HepG2 (cell line): ENCODE measurements at regions not wholly inside any gene's neighbourhood (a gene's known extent, or its start where the extent isn't known, plus 50 kb on each side); places are given as distances from the start of the nearest gene placed in this dataset.

Experiments used
- ATAC-seq: fragments of 200-7000 bp; cut with Tn5 transposase; 3 replicates; pipeline ENCODE4 v1.9.1; 2020; ENCODE audit warnings: mild to moderate bottlenecking, moderate library complexity
- BruUV-seq: library from RNA; stranded (reverse); fragments of 400-500 nt; replicated peaks from 2 replicates; lab custom pipeline; 2021; lab: Mats Ljungman, UMichigan
- CTCF ChIA-PET: fragments of 300-600 bp; formaldehyde crosslinking; extraction: SDS; loops from one replicate; lab custom pipeline; 2021; ENCODE audit warnings: low total read pairs, inconsistent platforms, low intra/inter-chr PET ratio; lab: Yijun Ruan, JAX
- POLR2A ChIA-PET: fragments of 350-600 bp; sonication (Branson Sonifier 250); formaldehyde crosslinking; loops from one replicate; lab custom pipeline; 2020; ENCODE audit warnings: antibody characterized with exemption, inconsistent platforms; lab: Yijun Ruan, JAX
- DNase-seq: peaks from one replicate; pipeline ENCODE4 v3.0.0-alpha.2; 2015; ENCODE audit warnings: low spot score
- FAIRE-seq: peaks from 3 replicates; lab custom pipeline; 2011; peaks lifted over from hg19 to GRCh38; lab: Jason Lieb, UNC
- H2AFZ ChIP-seq: one replicate; pipeline ENCODE4 v1.6.1; 2011; ENCODE audit warnings: low read length, inconsistent platforms
- H3K27ac ChIP-seq: fragments of 300-600 bp; 3 replicates; pipeline ENCODE4 v1.8.0; 2011; ENCODE audit warnings: mixed run types, mild to moderate bottlenecking, mixed read lengths, low read length, inconsistent platforms; ENCODE audit not compliant: insufficient read depth; ENCODE audit errors: extremely low read length
- H3K27me3 ChIP-seq, 2 experiments: fragments of 200-600 bp in 1 of 2; 2 replicates in 1 of 2; 3 replicates in 1 of 2; pipeline versions ENCODE4 v1.6.0 to v1.8.0; 2011; ENCODE audit warnings: low read length in 2 of 2, mild to moderate bottlenecking in 2 of 2, moderate library complexity in 2 of 2, inconsistent platforms in 1 of 2; ENCODE audit not compliant: insufficient read depth in 2 of 2, control insufficient read depth in 1 of 2
- H3K36me3 ChIP-seq, 2 experiments: fragments of 200-600 bp in 1 of 2; replicated peaks in 1 of 2; 2 replicates in 1 of 2; 3 replicates in 1 of 2; pipeline versions ENCODE4 v1.5.1 to v1.8.0; 2011; ENCODE audit warnings: low read length in 2 of 2, inconsistent platforms in 1 of 2; ENCODE audit not compliant: insufficient read depth in 2 of 2, control insufficient read depth in 1 of 2
- H3K4me1 ChIP-seq: 2 replicates; pipeline ENCODE4 v1.5.1; 2012; ENCODE audit warnings: low read length, inconsistent platforms; ENCODE audit not compliant: insufficient read depth
- H3K4me2 ChIP-seq: 2 replicates; pipeline ENCODE4 v1.6.0; 2011; ENCODE audit warnings: low read depth, low read length, inconsistent platforms
- H3K4me3 ChIP-seq, 3 experiments: fragments of 200-600 bp in 1 of 3; sonication (generic), shearing (Covaris generic) in 1 of 3; replicated peaks in 1 of 3; 2 replicates each; pipeline ENCODE4 v1.5.1; 2011 to 2016; ENCODE audit warnings: low read length in 3 of 3, inconsistent platforms in 2 of 3, low read depth in 2 of 3, mild to moderate bottlenecking in 2 of 3, control low read depth in 1 of 3, mixed read lengths in 1 of 3; ENCODE audit not compliant: insufficient read depth in 1 of 3
- H3K79me2 ChIP-seq: one replicate; pipeline ENCODE4 v1.6.1; 2011; ENCODE audit warnings: low read length, inconsistent platforms; ENCODE audit not compliant: insufficient read depth
- H3K9ac ChIP-seq: 2 replicates; pipeline ENCODE4 v1.6.0; 2011; ENCODE audit warnings: mild to moderate bottlenecking, low read depth, low read length, inconsistent platforms; ENCODE audit not compliant: insufficient read depth
- H3K9me3 ChIP-seq: 2 replicates; pipeline ENCODE4 v1.5.1; 2012; ENCODE audit warnings: mild to moderate bottlenecking, low read length
- H4K20me1 ChIP-seq: 2 replicates; pipeline ENCODE4 v1.6.0; 2011; ENCODE audit warnings: inconsistent platforms, mild to moderate bottlenecking, low read length, moderate library complexity; ENCODE audit not compliant: insufficient read depth
- ATF7 ChIP-seq, 2 experiments: fragments of 450-650 bp in 1 of 2; sonication (generic) in 1 of 2; formaldehyde crosslinking in 1 of 2; IDR thresholded peaks; 2 replicates each; pipeline versions ENCODE4 v1.4.0 to v1.6.1; 2016 to 2020; ENCODE audit warnings: antibody characterized with exemption in 1 of 2, mild to moderate bottlenecking in 1 of 2, missing genetic modification reagents in 1 of 2
- HMGA1 ChIP-seq: sonication (generic); formaldehyde crosslinking; conservative IDR thresholded peaks from 2 replicates; pipeline ENCODE4 v1.4.0; 2020; ENCODE audit warnings: missing genetic modification reagents
- KDM4B ChIP-seq: sonication (generic); formaldehyde crosslinking; IDR thresholded peaks from 2 replicates; pipeline ENCODE4 v1.4.0; 2020; ENCODE audit warnings: missing genetic modification reagents
- SNAPC2 ChIP-seq: sonication (generic); formaldehyde crosslinking; IDR thresholded peaks from 2 replicates; pipeline ENCODE4 v1.8.1; 2022; ENCODE audit warnings: mild to moderate bottlenecking, missing genetic modification reagents
- ZNF274 ChIP-seq: sonication (generic); formaldehyde crosslinking; IDR thresholded peaks from 2 replicates; pipeline ENCODE4 v1.5.1; 2020; ENCODE audit warnings: mild to moderate bottlenecking, missing genetic modification reagents
- ZSCAN21 ChIP-seq: sonication (generic); formaldehyde crosslinking; IDR thresholded peaks from 2 replicates; pipeline ENCODE4 v1.8.0; 2022; ENCODE audit warnings: mild to moderate bottlenecking, missing genetic modification reagents, moderate library complexity, borderline replicate concordance
- ZSCAN25 ChIP-seq: sonication (generic); formaldehyde crosslinking; IDR thresholded peaks from 2 replicates; pipeline ENCODE4 v1.8.0; 2022; ENCODE audit warnings: mild to moderate bottlenecking, missing genetic modification reagents
- WGBS: methylation state at CpG from one replicate; pipeline ENCODE4 v1.1.6; 2017; ENCODE audit warnings: low lambda C conversion rate; 5-methylcytosine and 5-hydroxymethylcytosine counted together
- in situ Hi-C: cut with HindIII; loops from 2 replicates; pipeline ENCODE4 v1.10.0; 2017; ENCODE audit warnings: low pct_unique_long_range_greater_than_20kb; ENCODE audit not compliant: extremely low pct_ligation_motif_present
- intact Hi-C: fragments of 100-400 bp; cut with micrococcal nuclease; formaldehyde crosslinking; loops from one replicate; pipeline ENCODE4 v1.10.0; 2022; ENCODE audit not compliant: unreplicated experiment
- TF ChIP-seq, protein P1 (sequence below): sonication (generic); formaldehyde crosslinking; IDR thresholded peaks from 2 replicates; pipeline ENCODE4 v1.4.0; 2020; ENCODE audit warnings: missing genetic modification reagents
- TF ChIP-seq, protein P2 (sequence below): sonication (generic); formaldehyde crosslinking; conservative IDR thresholded peaks from 2 replicates; pipeline ENCODE4 v1.4.0; 2020; ENCODE audit warnings: missing genetic modification reagents

DNA sequence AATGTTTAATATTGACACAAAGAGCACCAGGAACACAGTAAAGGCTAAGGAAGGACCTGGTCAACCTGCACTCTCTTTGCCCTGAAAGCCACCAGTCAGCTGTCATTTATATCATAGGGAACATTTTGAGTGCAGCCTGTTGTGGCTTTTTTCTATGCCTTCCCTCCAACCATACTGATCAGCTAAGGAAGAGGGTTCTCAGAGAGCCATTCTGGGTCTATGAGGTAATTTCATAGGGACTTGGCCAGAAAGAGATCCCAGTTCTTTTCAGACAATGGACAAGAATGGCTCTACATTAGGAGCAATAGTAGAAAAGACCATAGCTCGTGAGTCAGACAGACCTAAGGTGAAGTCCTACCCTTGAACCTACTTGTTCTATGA is 132.8 kb downstream of the CCDC34 start (continued):
- TF ChIP-seq KDM4B (CRISPR knock-in tag) = no peak

DNA sequence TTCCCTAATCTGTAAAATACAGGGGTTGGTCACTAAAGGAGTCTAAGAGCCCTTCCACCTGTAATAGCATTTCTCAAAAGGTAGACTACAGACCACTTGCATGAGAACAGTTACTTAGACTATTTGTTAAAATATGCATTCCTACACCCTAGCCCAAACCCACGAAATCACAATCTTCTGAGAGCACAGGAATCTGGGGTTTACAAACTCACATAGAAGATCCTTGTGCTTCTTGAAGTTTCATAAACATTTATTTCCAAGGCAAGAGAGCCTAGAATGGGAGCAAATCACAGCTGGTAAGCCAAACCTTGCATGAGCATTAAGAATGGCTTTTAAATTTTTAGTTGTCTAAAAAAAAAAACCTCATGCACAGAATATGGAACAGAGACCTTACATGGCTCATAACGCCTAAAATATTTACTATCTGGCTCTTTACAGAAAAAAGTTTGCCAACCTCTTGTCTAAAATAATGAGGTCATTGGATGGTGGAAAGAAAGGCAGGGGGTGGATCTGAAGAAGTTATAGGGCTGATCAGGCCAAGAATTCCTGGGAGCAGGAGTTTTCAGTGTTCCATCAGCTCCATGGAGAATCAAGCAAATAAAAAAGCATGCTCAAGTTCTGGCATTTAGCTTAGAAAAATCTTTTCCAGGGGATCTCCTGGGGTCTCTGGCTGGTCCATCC is 133.4 kb downstream of the CCDC34 start:
- no peak overlapping the region for H2AFZ ChIP-seq
- CTCF ChIA-PET = no interaction called here
- no TSS peak for BruUV-seq
- no peak overlapping the region for H3K4me2 ChIP-seq
- no peaks in the 10 kb centered on the region for H3K9me3 ChIP-seq
- no peak overlapping the region for H3K27ac ChIP-seq
- FAIRE-seq = no peak
- H3K36me3 ChIP-seq = no peaks in the 10 kb centered on the region
- TF ChIP-seq ZSCAN21 (CRISPR knock-in tag) = no peak
- TF ChIP-seq, protein P1, sequence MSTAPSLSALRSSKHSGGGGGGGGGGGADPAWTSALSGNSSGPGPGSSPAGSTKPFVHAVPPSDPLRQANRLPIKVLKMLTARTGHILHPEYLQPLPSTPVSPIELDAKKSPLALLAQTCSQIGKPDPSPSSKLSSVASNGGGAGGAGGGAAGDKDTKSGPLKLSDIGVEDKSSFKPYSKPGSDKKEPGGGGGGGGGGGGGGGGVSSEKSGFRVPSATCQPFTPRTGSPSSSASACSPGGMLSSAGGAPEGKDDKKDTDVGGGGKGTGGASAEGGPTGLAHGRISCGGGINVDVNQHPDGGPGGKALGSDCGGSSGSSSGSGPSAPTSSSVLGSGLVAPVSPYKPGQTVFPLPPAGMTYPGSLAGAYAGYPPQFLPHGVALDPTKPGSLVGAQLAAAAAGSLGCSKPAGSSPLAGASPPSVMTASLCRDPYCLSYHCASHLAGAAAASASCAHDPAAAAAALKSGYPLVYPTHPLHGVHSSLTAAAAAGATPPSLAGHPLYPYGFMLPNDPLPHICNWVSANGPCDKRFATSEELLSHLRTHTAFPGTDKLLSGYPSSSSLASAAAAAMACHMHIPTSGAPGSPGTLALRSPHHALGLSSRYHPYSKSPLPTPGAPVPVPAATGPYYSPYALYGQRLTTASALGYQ (CRISPR knock-in tag) = no peak
- TF ChIP-seq ZNF274 (CRISPR knock-in tag) = no peak
- TF ChIP-seq, protein P2, sequence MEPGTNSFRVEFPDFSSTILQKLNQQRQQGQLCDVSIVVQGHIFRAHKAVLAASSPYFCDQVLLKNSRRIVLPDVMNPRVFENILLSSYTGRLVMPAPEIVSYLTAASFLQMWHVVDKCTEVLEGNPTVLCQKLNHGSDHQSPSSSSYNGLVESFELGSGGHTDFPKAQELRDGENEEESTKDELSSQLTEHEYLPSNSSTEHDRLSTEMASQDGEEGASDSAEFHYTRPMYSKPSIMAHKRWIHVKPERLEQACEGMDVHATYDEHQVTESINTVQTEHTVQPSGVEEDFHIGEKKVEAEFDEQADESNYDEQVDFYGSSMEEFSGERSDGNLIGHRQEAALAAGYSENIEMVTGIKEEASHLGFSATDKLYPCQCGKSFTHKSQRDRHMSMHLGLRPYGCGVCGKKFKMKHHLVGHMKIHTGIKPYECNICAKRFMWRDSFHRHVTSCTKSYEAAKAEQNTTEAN (CRISPR knock-in tag) = no peak
- TF ChIP-seq ZSCAN25 (CRISPR knock-in tag) = no peak
- TF ChIP-seq ATF7 (IDR thresholded peaks at IDR 0.05) = 0 out of 2 replicates have a peak, but pooled peaks have one; percentile 12
- no peak for TF ChIP-seq ATF7 (CRISPR knock-in tag; IDR thresholded peaks at IDR 0.05)
- no peak for TF ChIP-seq HMGA1
- TF ChIP-seq SNAPC2 = no peak
- TF ChIP-seq, all 625 proteins: peak for 1
- WGBS = 5% methylated on average over 2 of the region's 2 CpGs
- Histone ChIP-seq H3K4me3 (no peak overlapping the region), H3K9ac (no peak overlapping the region), H3K27me3 (peaks cover 0 to 4% of the 10 kb centered on the region in 2 experiments; a peak in 1 of 5 replicates), H3K4me1 (peaks cover 16% of the 10 kb centered on the region), H3K79me2 (no peaks in the 10 kb centered on the region), H4K20me1 (no peaks in the 10 kb centered on the region)
- intact Hi-C loops = loop anchor here (5.0 kb wide), 1 partner anchor 48 kb away; no protein-coding TSS in a partner anchor
- DNase-seq (no peak), ATAC-seq (no peak)
- in situ Hi-C loops = no loop called here
- POLR2A ChIA-PET = no interaction called here
